H1 (cell line): ENCODE measurements at regions not wholly inside any gene's neighbourhood (a gene's known extent, or its start where the extent isn't known, plus 50 kb on each side); places are given as distances from the start of the nearest gene placed in this dataset.
A peak's percentile ranks its signal among the peaks of the same experiment; 100 is the strongest.

Experiments
- CTCF ChIA-PET: fragments of 300-600 bp; sonication (Branson Sonifier 250); formaldehyde crosslinking; loops from one replicate; lab custom pipeline; 2021; ENCODE audit not compliant: partially characterized antibody; lab: Charles Lee
- POLR2A ChIA-PET: fragments of 300-600 bp; sonication (Branson Sonifier 250); formaldehyde crosslinking; loops from one replicate; lab custom pipeline; 2021; ENCODE audit warnings: inconsistent platforms; ENCODE audit not compliant: partially characterized antibody; lab: Charles Lee
- DNase-seq, 2 experiments: peaks; one replicate each; pipeline versions ENCODE4 v3.0.0 to v3.0.0-alpha.2; 2010 to 2022; ENCODE audit warnings: low spot score in 2 of 2, low read depth in 1 of 2, mixed read lengths in 1 of 2
- FAIRE-seq: peaks from 2 replicates; lab custom pipeline; 2011; peaks lifted over from hg19 to GRCh38; lab: Jason Lieb, UNC
- H2AFZ ChIP-seq: 2 replicates; pipeline ENCODE4 v1.8.1; 2012; ENCODE audit warnings: low read length, inconsistent platforms
- H2AK5ac ChIP-seq: 2 replicates; pipeline ENCODE4 v1.6.1; 2013; ENCODE audit warnings: low read depth, low read length
- H2BK120ac ChIP-seq: replicated peaks from 2 replicates; pipeline ENCODE3; 2013; ENCODE audit warnings: low read depth, low read length, inconsistent platforms
- H2BK12ac ChIP-seq: 2 replicates; pipeline ENCODE4 v1.6.1; 2013; ENCODE audit warnings: low read depth, low read length
- H2BK15ac ChIP-seq: 2 replicates; pipeline ENCODE4 v1.6.1; 2013; ENCODE audit warnings: low read length
- H2BK20ac ChIP-seq: 2 replicates; pipeline ENCODE4 v1.6.1; 2013; ENCODE audit warnings: low read length
- H2BK5ac ChIP-seq: 2 replicates; pipeline ENCODE4 v1.6.1; 2013; ENCODE audit warnings: low read depth, low read length
- H3K14ac ChIP-seq: 2 replicates; pipeline ENCODE4 v1.6.1; 2013; ENCODE audit warnings: inconsistent platforms; ENCODE audit not compliant: insufficient read length
- H3K18ac ChIP-seq: 2 replicates; pipeline ENCODE4 v1.6.1; 2013; ENCODE audit warnings: low read length; ENCODE audit errors: extremely low read depth
- H3K23ac ChIP-seq: 2 replicates; pipeline ENCODE4 v1.6.1; 2013; ENCODE audit warnings: inconsistent platforms; ENCODE audit not compliant: insufficient read length
- H3K23me2 ChIP-seq: 2 replicates; pipeline ENCODE4 v1.6.1; 2013; ENCODE audit warnings: low read depth, low read length
- H3K27ac ChIP-seq: 2 replicates; pipeline ENCODE4 v1.6.1; 2011; ENCODE audit warnings: low read depth, low read length, inconsistent platforms
- H3K27me3 ChIP-seq, 4 experiments: replicated peaks in 1 of 4; 1 replicate in 1 of 4; 2 replicates in 3 of 4; pipeline versions ENCODE4 v1.6.1 to v1.8.1; 2011 to 2013; ENCODE audit warnings: low read length in 3 of 4, mild to moderate bottlenecking in 3 of 4, inconsistent platforms in 2 of 4, mixed read lengths in 2 of 4, moderate library complexity in 1 of 4; ENCODE audit not compliant: control insufficient read depth in 3 of 4, insufficient read depth in 3 of 4; ENCODE audit errors: extremely low read depth in 1 of 4
- H3K36me3 ChIP-seq, 4 experiments: 2 replicates each; pipeline versions ENCODE4 v1.6.1 to v1.8.1; 2011 to 2013; ENCODE audit warnings: mild to moderate bottlenecking in 4 of 4, low read length in 3 of 4, moderate library complexity in 2 of 4, control low read depth in 1 of 4, inconsistent platforms in 1 of 4; ENCODE audit not compliant: insufficient read depth in 4 of 4, control insufficient read depth in 2 of 4
- H3K4ac ChIP-seq: replicated peaks from 2 replicates; pipeline ENCODE3; 2013; ENCODE audit warnings: low read length, low read depth, mixed read lengths, inconsistent platforms; ENCODE audit not compliant: insufficient read length
- H3K4me1 ChIP-seq, 4 experiments: replicated peaks in 1 of 4; 1 replicate in 1 of 4; 2 replicates in 3 of 4; pipeline versions ENCODE4 v1.6.1 to v1.8.1; 2011 to 2013; ENCODE audit warnings: low read length in 3 of 4, inconsistent platforms in 2 of 4, mixed read lengths in 1 of 4; ENCODE audit not compliant: insufficient read depth in 4 of 4, control insufficient read depth in 3 of 4
- H3K4me2 ChIP-seq, 2 experiments: 2 replicates each; pipeline versions ENCODE4 v1.6.1 to v1.8.1; 2011 to 2013; ENCODE audit warnings: low read depth in 2 of 2, low read length in 2 of 2, control low read depth in 1 of 2, inconsistent platforms in 1 of 2, mild to moderate bottlenecking in 1 of 2; ENCODE audit not compliant: insufficient read depth in 1 of 2
- H3K4me3 ChIP-seq, 4 experiments: fragments of 200-600, 300-600 bp in 1 of 4; sonication (generic), shearing (Covaris generic), sonication (Bioruptor Twin) in 1 of 4; 2 replicates each; pipeline versions ENCODE4 v1.5.1 to v1.8.1; 2011 to 2016; ENCODE audit warnings: low read length in 4 of 4, low read depth in 3 of 4, control low read depth in 2 of 4, inconsistent platforms in 2 of 4, mild to moderate bottlenecking in 2 of 4, mixed read lengths in 1 of 4, moderate library complexity in 1 of 4; ENCODE audit not compliant: insufficient read depth in 2 of 4; ENCODE audit errors: extremely low read depth in 1 of 4
- H3K56ac ChIP-seq: replicated peaks from 2 replicates; pipeline ENCODE3; 2013; ENCODE audit warnings: low read depth, mild to moderate bottlenecking, mixed read lengths, low read length, inconsistent platforms; ENCODE audit not compliant: insufficient read length
- H3K79me1 ChIP-seq: 2 replicates; pipeline ENCODE4 v1.6.1; 2013; ENCODE audit warnings: low read depth, low read length, control low read depth
- H3K79me2 ChIP-seq, 2 experiments: 2 replicates each; pipeline versions ENCODE4 v1.6.1 to v1.8.1; 2012 to 2013; ENCODE audit warnings: low read length in 2 of 2, mild to moderate bottlenecking in 2 of 2, inconsistent platforms in 1 of 2; ENCODE audit not compliant: insufficient read depth in 2 of 2, control insufficient read depth in 1 of 2
- H3K9ac ChIP-seq, 4 experiments: replicated peaks in 1 of 4; 1 replicate in 1 of 4; 2 replicates in 3 of 4; pipeline versions ENCODE4 v1.6.1 to v1.8.1; 2011 to 2013; ENCODE audit warnings: low read depth in 3 of 4, low read length in 3 of 4, control low read depth in 2 of 4, mild to moderate bottlenecking in 2 of 4, moderate library complexity in 2 of 4, inconsistent platforms in 1 of 4; ENCODE audit errors: extremely low read depth in 1 of 4
- H3K9me3 ChIP-seq, 2 experiments: 2 replicates each; pipeline versions ENCODE4 v1.6.1 to v1.8.1; 2012 to 2013; ENCODE audit warnings: mild to moderate bottlenecking in 2 of 2, moderate library complexity in 2 of 2, control low read depth in 1 of 2, inconsistent platforms in 1 of 2, low read depth in 1 of 2, low read length in 1 of 2, mixed read lengths in 1 of 2; ENCODE audit not compliant: insufficient read depth in 2 of 2
- H4K20me1 ChIP-seq, 2 experiments: replicated peaks in 1 of 2; 2 replicates each; pipeline versions ENCODE3 to v1.8.1; 2011 to 2013; ENCODE audit warnings: inconsistent platforms in 2 of 2, low read length in 2 of 2, mild to moderate bottlenecking in 1 of 2; ENCODE audit not compliant: insufficient read depth in 2 of 2, control insufficient read depth in 1 of 2
- H4K5ac ChIP-seq: 2 replicates; pipeline ENCODE4 v1.6.1; 2013; ENCODE audit warnings: low read length, low read depth, mixed read lengths, inconsistent platforms; ENCODE audit not compliant: insufficient read length
- H4K8ac ChIP-seq: 2 replicates; pipeline ENCODE4 v1.8.0; 2013; ENCODE audit warnings: mild to moderate bottlenecking, moderate library complexity, low read length, inconsistent platforms; ENCODE audit not compliant: insufficient read depth; ENCODE audit errors: extremely low read depth
- H4K91ac ChIP-seq: replicated peaks from 2 replicates; pipeline ENCODE3; 2013; ENCODE audit warnings: low read length, mixed read lengths, inconsistent platforms; ENCODE audit not compliant: insufficient read length
- EZH2 ChIP-seq: fragments of 200-600 bp; sonication (generic); IDR thresholded peaks from 2 replicates; pipeline ENCODE4 v1.7.1; 2012; ENCODE audit warnings: low read depth, mild to moderate bottlenecking, moderate library complexity, low read length, inconsistent platforms; ENCODE audit not compliant: severe bottlenecking
- JUND ChIP-seq: IDR thresholded peaks from 2 replicates; pipeline ENCODE4 v1.6.1; 2011; ENCODE audit warnings: mild to moderate bottlenecking, improper control_type of control experiment, low read length
- KDM4A ChIP-seq: IDR thresholded peaks from one replicate; pipeline ENCODE4 v1.7.1; 2012; ENCODE audit warnings: low read depth, mild to moderate bottlenecking, moderate library complexity, low read length, inconsistent platforms; ENCODE audit not compliant: severe bottlenecking
- ZNF274 ChIP-seq: IDR thresholded peaks from 2 replicates; pipeline ENCODE4 v1.7.0; 2012; ENCODE audit warnings: low read length, borderline replicate concordance; ENCODE audit errors: extremely low read depth
- WGBS, 2 experiments: shearing (Covaris generic) in 1 of 2; methylation state at CpG; one replicate each; pipeline versions ENCODE4 v1.1.6 to v1.1.7; 2013 to 2015; ENCODE audit warnings: low lambda C conversion rate in 2 of 2, mixed read lengths in 2 of 2, inconsistent platforms in 1 of 2, low coverage in 1 of 2, missing lambda C conversion rate in 1 of 2; ENCODE audit not compliant: insufficient replicate concordance in 2 of 2, insufficient coverage in 1 of 2, insufficient read length in 1 of 2; ENCODE audit errors: extremely low coverage in 1 of 2, missing lambda C conversion rate in 1 of 2; 5-methylcytosine and 5-hydroxymethylcytosine counted together

GRCh38 chr2:156890529-156891148 is 366.9 kb upstream of the GALNT5 start:
- FAIRE-seq (no peak), DNase-seq (no peak)
- ChIA-PET CTCF (interaction anchor here (1.0 kb wide), 1 partner anchor 257 kb away, joined by 3 read pairs; no protein-coding TSS in a partner anchor), POLR2A (no interaction called here)
- Histone ChIP-seq H3K9ac (no peak overlapping the region), H3K4me3 (no peak overlapping the region), H3K56ac (no peak overlapping the region), H3K4me2 (no peak overlapping the region), H2AK5ac (no peak overlapping the region), H2BK15ac (no peak overlapping the region), H3K23ac (no peak overlapping the region), H2BK12ac (no peak overlapping the region; the same call in 1 of the 2 replicates), H3K36me3 (no peaks in the 10 kb centered on the region), H3K14ac (no peak overlapping the region), H3K4ac (no peak overlapping the region), H3K27ac (no peak overlapping the region), H3K9me3 (no peaks in the 10 kb centered on the region), H4K8ac (no peak overlapping the region), H2BK120ac (peak overlapping the region; percentile 73), H2BK5ac (peak overlapping the region; percentile 14; the same call in 1 of the 2 replicates), H3K23me2 (no peaks in the 10 kb centered on the region), H3K79me1 (no peaks in the 10 kb centered on the region), H3K18ac (no peak overlapping the region), H4K91ac (no peak overlapping the region), H3K79me2 (no peaks in the 10 kb centered on the region), H4K20me1 (no peaks in the 10 kb centered on the region), H3K27me3 (no peaks in the 10 kb centered on the region), H2BK20ac (no peak overlapping the region), H4K5ac (no peak overlapping the region), H3K4me1 (peaks cover 0 to 2% (median under 1%) of the 10 kb centered on the region in 4 experiments; a peak in 1 of 7 replicates), H2AFZ (no peak overlapping the region)
- 77% methylated on average over 5 of the region's 5 CpGs; no CpG with 5 or more reads in 1 of the 2 experiments for WGBS, 2 experiments
- TF ChIP-seq ZNF274 (no peak), EZH2 (no peak), JUND (no peak), KDM4A (no peak)
